Brain microvascular endothelial cell (primary cell): ENCODE measurements at regions not wholly inside any gene's neighbourhood (a gene's known extent, or its start where the extent isn't known, plus 50 kb on each side); places are given as distances from the start of the nearest gene placed in this dataset.
A peak's percentile ranks its signal among the peaks of the same experiment; 100 is the strongest.

Source experiments
- DNase-seq: peaks from one replicate; pipeline ENCODE4 v3.0.0-alpha.2; 2020
- H3K27ac ChIP-seq: fragments of 250-450 bp; sonication (Bioruptor Pico); 2 replicates; pipeline ENCODE4 v1.5.1; 2020; ENCODE audit warnings: mild to moderate bottlenecking, moderate library complexity
- H3K27me3 ChIP-seq: fragments of 250-450 bp; sonication (Bioruptor Pico); replicated peaks from 2 replicates; pipeline ENCODE4 v1.5.1; 2020; ENCODE audit warnings: mild to moderate bottlenecking
- H3K36me3 ChIP-seq: fragments of 250-450 bp; sonication (Bioruptor Pico); replicated peaks from 2 replicates; pipeline ENCODE4 v1.5.1; 2020; ENCODE audit warnings: mild to moderate bottlenecking
- H3K4me3 ChIP-seq: 2 replicates; pipeline ENCODE4 v1.5.1; 2011; ENCODE audit warnings: low read depth, mild to moderate bottlenecking, control low read depth, low read length, moderate library complexity
- in situ Hi-C: cut with HindIII; loops from 2 replicates; pipeline ENCODE4 v1.10.0; 2017; ENCODE audit warnings: low sequenced_read_pairs, low pct_ligation_motif_present
- TF ChIP-seq, protein P1 (sequence below): IDR thresholded peaks from 2 replicates; pipeline ENCODE4 v1.5.1; 2011; ENCODE audit warnings: low read depth, mild to moderate bottlenecking, moderate library complexity, low read length, control low read depth, inconsistent platforms; ENCODE audit errors: missing control alignments

DNA sequence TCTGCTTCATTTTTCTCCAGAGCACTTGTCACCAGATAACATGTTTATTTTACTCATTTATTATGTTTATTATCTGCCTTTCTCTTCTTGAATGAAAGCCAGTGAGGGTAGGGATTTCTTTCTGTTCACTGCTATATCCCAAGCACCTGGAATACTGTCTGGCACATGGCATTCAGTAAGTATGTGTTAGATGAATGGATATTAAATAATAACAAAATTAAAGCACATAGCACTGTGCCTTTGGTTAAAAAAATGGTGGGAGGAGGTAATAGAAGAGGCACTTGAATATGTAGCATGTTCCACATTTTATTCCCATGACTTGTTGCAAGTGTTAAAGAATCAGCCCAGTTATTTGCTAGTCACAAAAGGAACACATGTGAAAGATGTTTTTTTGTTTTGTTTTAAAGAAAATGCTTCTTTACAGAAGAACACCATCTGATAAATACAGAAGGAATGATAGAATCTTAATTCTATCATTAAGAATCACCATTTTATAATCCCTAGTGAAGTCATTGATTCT is 151.0 kb downstream of the DLEU7 start:
- H3K4me3 ChIP-seq = no peak overlapping the region
- in situ Hi-C loops = no loop called here
- peak overlapping the region; percentile 6 for H3K27ac ChIP-seq
- TF ChIP-seq, protein P1, sequence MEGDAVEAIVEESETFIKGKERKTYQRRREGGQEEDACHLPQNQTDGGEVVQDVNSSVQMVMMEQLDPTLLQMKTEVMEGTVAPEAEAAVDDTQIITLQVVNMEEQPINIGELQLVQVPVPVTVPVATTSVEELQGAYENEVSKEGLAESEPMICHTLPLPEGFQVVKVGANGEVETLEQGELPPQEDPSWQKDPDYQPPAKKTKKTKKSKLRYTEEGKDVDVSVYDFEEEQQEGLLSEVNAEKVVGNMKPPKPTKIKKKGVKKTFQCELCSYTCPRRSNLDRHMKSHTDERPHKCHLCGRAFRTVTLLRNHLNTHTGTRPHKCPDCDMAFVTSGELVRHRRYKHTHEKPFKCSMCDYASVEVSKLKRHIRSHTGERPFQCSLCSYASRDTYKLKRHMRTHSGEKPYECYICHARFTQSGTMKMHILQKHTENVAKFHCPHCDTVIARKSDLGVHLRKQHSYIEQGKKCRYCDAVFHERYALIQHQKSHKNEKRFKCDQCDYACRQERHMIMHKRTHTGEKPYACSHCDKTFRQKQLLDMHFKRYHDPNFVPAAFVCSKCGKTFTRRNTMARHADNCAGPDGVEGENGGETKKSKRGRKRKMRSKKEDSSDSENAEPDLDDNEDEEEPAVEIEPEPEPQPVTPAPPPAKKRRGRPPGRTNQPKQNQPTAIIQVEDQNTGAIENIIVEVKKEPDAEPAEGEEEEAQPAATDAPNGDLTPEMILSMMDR = no peak
- no peaks in the 10 kb centered on the region for H3K36me3 ChIP-seq
- DNase-seq = no peak
- H3K27me3 ChIP-seq = no peaks in the 10 kb centered on the region

GRCh38 chr13:50693727-50694126 is 149.8 kb downstream of the DLEU7 start:
- Histone ChIP-seq H3K27ac (no peak overlapping the region), H3K27me3 (no peaks in the 10 kb centered on the region), H3K4me3 (no peak overlapping the region), H3K36me3 (no peaks in the 10 kb centered on the region)
- in situ Hi-C loops = no loop called here
- DNase-seq = peak; percentile 46
- TF ChIP-seq, protein P1 = no peak

DNA sequence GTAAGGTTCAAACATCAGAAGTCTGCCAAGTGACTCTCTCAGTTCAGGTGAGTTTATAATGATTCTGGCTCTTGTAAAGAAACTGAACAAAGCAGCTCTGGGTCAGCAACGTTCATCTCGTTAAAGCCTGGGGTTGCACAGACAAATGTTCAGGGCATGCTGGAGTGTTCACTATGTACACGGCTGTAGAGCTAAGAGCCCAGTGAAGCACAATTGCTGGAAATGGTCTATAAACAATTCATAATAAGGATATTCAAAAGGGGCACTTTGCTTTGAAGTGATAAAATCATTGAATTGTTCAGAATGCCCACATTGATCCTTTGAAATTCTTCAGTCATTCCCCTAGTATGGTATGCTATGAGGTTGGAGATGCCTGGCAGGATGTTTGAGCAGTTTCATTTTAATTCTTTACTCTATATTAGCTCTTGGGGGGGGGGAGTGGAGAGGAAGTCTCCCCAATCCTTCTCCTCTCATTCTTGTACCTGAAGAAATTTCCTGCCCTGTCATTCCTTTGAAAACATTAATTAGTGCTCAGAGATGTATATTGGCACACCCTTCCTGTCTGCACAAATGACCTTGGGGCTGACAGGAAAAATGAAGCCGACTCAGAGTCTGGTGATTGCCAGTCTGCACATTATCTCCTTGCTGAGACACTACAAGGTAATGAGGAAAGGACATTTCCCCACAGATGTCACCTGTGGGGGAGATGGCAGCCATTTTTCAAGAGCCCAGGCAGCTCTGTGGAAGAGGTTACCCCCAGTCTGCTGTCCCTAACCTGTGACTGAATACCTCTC is 145.5 kb downstream of the DLEU7 start:
- TF ChIP-seq, protein P1 = no peak
- Histone ChIP-seq H3K36me3 (no peaks in the 10 kb centered on the region), H3K27me3 (no peaks in the 10 kb centered on the region), H3K27ac (no peak overlapping the region), H3K4me3 (no peak overlapping the region)
- DNase-seq = no peak
- in situ Hi-C loops = no loop called here

GRCh38 chr13:50699874-50700663 is 143.4 kb downstream of the DLEU7 start:
- H3K4me3 ChIP-seq = no peak overlapping the region
- H3K36me3 ChIP-seq = no peaks in the 10 kb centered on the region
- in situ Hi-C loops = no loop called here
- DNase-seq = no peak
- no peaks in the 10 kb centered on the region for H3K27me3 ChIP-seq
- H3K27ac ChIP-seq = no peak overlapping the region
- TF ChIP-seq, protein P1 = no peak

DNA sequence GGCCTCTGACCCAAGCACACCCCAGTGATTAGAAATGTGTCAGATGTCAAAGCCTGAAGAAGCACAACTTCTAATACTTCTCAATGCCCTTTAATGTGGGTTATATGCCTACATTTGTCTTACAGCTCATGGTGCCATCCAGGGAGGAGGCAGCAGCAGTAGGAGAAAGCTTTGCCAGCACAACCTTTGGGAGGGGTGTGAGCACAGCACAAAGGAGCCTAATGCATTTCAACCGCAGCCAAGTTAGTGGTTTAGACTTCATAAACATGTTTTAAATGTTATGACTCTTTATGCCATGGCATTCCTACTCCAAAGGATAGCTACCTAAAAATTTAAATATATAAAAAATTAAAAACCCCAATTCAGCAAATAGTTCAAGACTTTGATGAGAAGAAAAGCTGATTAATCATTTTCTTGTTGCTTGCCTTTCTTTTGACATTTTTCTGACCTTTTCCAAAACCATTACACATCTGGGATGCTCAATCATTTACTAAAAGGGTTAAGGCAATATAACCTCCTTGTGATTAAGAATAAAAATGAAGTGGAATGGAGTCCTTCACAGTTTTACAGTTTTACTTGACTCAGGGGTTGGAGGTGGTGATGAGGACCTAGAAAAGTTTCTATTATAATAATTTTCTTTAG is 142.7 kb downstream of the DLEU7 start:
- H3K27me3 ChIP-seq = no peaks in the 10 kb centered on the region
- DNase-seq = no peak
- H3K27ac ChIP-seq = no peak overlapping the region
- H3K4me3 ChIP-seq = no peak overlapping the region
- in situ Hi-C loops = no loop called here
- no peaks in the 10 kb centered on the region for H3K36me3 ChIP-seq
- TF ChIP-seq, protein P1 = no peak
